Kidney (tissue), 13 donors: ENCODE measurements at regions not wholly inside any gene's neighbourhood (a gene's known extent, or its start where the extent isn't known, plus 50 kb on each side); places are given as distances from the start of the nearest gene placed in this dataset.

Experiments used
- DNase-seq, 5 donors: peaks; one replicate each; pipeline ENCODE4 v3.0.0-alpha.2; 2013 to 2020
- FAIRE-seq: peaks from 2 replicates; lab custom pipeline; 2012; peaks lifted over from hg19 to GRCh38; lab: Jason Lieb, UNC
- H3K27ac ChIP-seq, 2 donors: one replicate each; pipeline ENCODE4 v1.7.0; 2013; ENCODE audit warnings: low read depth in 2 of 2, low read length in 2 of 2, inconsistent platforms in 1 of 2
- H3K27me3 ChIP-seq: one replicate; pipeline ENCODE4 v1.7.1; 2013; ENCODE audit warnings: low read length, inconsistent platforms; ENCODE audit not compliant: control insufficient read depth, insufficient read depth
- H3K36me3 ChIP-seq, 3 donors: one replicate each; pipeline versions ENCODE4 v1.7.0 to v1.7.1; 2013; ENCODE audit warnings: low read length in 3 of 3, control low read depth in 1 of 3, inconsistent platforms in 1 of 3; ENCODE audit not compliant: insufficient read depth in 3 of 3, control insufficient read depth in 2 of 3
- H3K4me1 ChIP-seq, 3 donors: one replicate each; pipeline versions ENCODE4 v1.7.0 to v1.7.1; 2013; ENCODE audit warnings: low read length in 3 of 3, inconsistent platforms in 1 of 3, low read depth in 1 of 3; ENCODE audit not compliant: control insufficient read depth in 2 of 3, insufficient read depth in 2 of 3
- H3K4me3 ChIP-seq, 3 donors: one replicate each; pipeline versions ENCODE4 v1.7.0 to v1.8.1; 2013; ENCODE audit warnings: low read length in 3 of 3, control low read depth in 1 of 3, inconsistent platforms in 1 of 3
- H3K9ac ChIP-seq, 3 donors: one replicate each; pipeline versions ENCODE4 v1.7.0 to v1.7.1; 2013; ENCODE audit warnings: low read length in 3 of 3, control low read depth in 1 of 3, inconsistent platforms in 1 of 3
- H3K9me3 ChIP-seq, 3 donors: one replicate each; pipeline versions ENCODE4 v1.7.0 to v1.7.1; 2013; ENCODE audit warnings: low read length in 3 of 3, control low read depth in 1 of 3, inconsistent platforms in 1 of 3; ENCODE audit not compliant: control insufficient read depth in 2 of 3, insufficient read depth in 1 of 3
- intact Hi-C: fragments of 100-400 bp; cut with DNase I; formaldehyde crosslinking; loops from one replicate; pipeline ENCODE4 v1.11.1; 2022
- TF ChIP-seq, protein P1 (sequence below): IDR thresholded peaks from 3 replicates; pipeline ENCODE4 v1.5.1; 2012; ENCODE audit warnings: mild to moderate bottlenecking, moderate library complexity, borderline replicate concordance; ENCODE audit not compliant: insufficient read depth; ENCODE audit errors: extremely low read depth
- donor health status: control.
- donor health status: control.
- donor health status: control.
- donor health status: control.
- donor health status: control.
- donor health status: DM: yes; HTN: yes; CAD: no.
- donor health status: Normal renal cell carcinoma (clear cell type).

DNA sequence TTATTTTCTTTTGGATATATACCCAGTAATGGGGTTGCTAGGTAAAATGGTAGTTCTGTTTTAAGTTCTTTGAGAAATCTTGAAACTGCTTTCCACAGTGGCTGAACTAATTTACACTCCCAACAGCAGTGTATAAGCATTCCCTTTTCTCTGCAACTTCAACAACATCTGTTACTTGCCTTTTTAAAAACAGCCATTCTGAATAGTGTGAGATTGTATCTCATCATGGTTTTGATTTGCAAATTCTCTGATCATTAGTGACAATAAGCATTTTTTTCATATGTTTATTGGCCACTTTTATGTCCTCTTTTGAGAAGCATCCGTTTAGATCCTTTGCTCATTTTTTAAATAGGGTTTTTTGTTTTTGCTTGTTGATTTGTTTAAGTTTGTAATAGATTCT lies 291.3 kb upstream of the COL3A1 start:
- peaks cover 0 to 4% (median 0%) of the 10 kb centered on the region in 3 donors for H3K9me3 ChIP-seq
- H3K27ac ChIP-seq: no peak overlapping the region
- FAIRE-seq: no peak
- H3K36me3 ChIP-seq: no peaks in the 10 kb centered on the region
- H3K27me3 ChIP-seq: no peaks in the 10 kb centered on the region
- H3K9ac ChIP-seq: no peak overlapping the region
- DNase-seq: no peak
- H3K4me1 ChIP-seq: no peaks in the 10 kb centered on the region
- TF ChIP-seq, protein P1, sequence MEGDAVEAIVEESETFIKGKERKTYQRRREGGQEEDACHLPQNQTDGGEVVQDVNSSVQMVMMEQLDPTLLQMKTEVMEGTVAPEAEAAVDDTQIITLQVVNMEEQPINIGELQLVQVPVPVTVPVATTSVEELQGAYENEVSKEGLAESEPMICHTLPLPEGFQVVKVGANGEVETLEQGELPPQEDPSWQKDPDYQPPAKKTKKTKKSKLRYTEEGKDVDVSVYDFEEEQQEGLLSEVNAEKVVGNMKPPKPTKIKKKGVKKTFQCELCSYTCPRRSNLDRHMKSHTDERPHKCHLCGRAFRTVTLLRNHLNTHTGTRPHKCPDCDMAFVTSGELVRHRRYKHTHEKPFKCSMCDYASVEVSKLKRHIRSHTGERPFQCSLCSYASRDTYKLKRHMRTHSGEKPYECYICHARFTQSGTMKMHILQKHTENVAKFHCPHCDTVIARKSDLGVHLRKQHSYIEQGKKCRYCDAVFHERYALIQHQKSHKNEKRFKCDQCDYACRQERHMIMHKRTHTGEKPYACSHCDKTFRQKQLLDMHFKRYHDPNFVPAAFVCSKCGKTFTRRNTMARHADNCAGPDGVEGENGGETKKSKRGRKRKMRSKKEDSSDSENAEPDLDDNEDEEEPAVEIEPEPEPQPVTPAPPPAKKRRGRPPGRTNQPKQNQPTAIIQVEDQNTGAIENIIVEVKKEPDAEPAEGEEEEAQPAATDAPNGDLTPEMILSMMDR: no peak
- H3K4me3 ChIP-seq: no peak overlapping the region
- intact Hi-C loops: no loop called here

DNA sequence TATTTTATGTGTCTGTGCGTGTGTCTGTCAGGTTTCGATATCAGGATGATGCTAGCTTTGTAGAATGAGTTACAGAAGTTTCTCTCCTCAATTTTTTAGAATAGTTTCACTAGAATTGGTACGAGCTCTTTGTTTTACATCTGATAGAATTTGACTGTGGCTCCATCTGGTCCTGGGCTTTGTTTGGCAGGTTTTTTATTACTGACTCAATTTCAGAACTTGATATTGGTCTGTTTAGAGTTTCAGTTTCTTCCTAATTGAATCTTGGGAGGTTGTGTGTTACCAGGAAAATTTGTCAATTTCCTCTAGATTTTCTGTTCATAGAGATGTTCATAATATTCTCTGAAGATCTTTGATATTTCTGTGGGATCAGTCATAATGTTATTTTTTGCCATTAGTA lies 289.4 kb upstream of the COL3A1 start:
- Histone ChIP-seq H3K27ac (no peak overlapping the region), H3K27me3 (no peaks in the 10 kb centered on the region), H3K9me3 (peaks cover 0 to 4% (median 0%) of the 10 kb centered on the region in 3 donors), H3K4me1 (no peaks in the 10 kb centered on the region), H3K4me3 (no peak overlapping the region), H3K36me3 (no peaks in the 10 kb centered on the region), H3K9ac (no peak overlapping the region)
- DNase-seq (no peak), FAIRE-seq (no peak)
- TF ChIP-seq, protein P1: no peak
- intact Hi-C loops: no loop called here

DNA sequence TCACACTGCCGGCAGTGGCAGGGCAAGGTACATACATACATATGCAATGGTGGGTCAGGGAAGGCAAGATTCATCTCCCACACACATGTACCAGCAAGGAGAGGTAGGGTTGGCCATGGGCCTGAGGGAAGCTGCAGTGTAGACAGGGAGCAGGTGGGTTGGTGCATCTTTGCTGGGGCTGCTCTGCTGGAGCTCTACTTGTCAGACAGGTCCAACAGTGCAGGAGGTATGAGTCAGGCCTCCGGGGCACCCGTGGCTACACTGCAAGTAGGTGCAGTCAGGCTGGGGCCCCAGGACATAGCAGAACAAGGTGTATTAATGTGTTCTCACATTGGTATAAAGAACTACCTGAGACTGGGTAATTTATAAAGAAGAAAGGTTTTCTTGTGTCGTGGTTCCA lies 281.1 kb upstream of the COL3A1 start:
- no peaks in the 10 kb centered on the region for H3K9me3 ChIP-seq
- H3K27ac ChIP-seq: no peak overlapping the region
- H3K4me1 ChIP-seq: no peaks in the 10 kb centered on the region
- H3K4me3 ChIP-seq: no peak overlapping the region
- H3K9ac ChIP-seq: no peak overlapping the region
- intact Hi-C loops: no loop called here
- no peak for DNase-seq
- H3K27me3 ChIP-seq: no peaks in the 10 kb centered on the region
- TF ChIP-seq, protein P1: no peak
- no peak for FAIRE-seq
- H3K36me3 ChIP-seq: no peaks in the 10 kb centered on the region

DNA sequence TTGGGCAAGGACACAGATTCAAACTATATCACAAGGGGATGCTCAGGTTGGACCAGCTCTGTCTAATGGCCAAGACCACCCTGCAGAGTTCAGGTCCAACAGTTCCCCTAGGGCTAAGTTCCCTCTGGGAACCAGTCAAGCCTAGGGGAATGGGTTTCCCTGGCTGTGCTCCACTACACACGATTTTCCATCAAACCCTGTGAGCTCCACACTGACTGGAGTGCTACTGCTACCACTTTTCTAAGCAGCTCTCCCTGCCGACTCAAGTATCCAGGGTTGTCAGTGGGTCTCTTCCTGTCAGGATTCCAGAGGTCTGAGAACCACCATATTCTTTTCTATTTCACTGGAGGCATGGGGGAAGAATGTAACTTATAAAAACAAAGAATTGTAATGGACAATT lies 280.4 kb upstream of the COL3A1 start:
- no peak for DNase-seq
- no peak for FAIRE-seq
- Histone ChIP-seq H3K9ac (no peak overlapping the region), H3K9me3 (no peaks in the 10 kb centered on the region), H3K27me3 (no peaks in the 10 kb centered on the region), H3K36me3 (no peaks in the 10 kb centered on the region), H3K27ac (no peak overlapping the region), H3K4me3 (no peak overlapping the region), H3K4me1 (no peaks in the 10 kb centered on the region)
- TF ChIP-seq, protein P1: no peak
- intact Hi-C loops: no loop called here
